ENCODE measurements at regions not wholly inside any gene's neighbourhood (a gene's known extent, or its start where the extent isn't known, plus 50 kb on each side); places are given as distances from the start of the nearest gene placed in this dataset.

- H3K4me2 ChIP-seq (ENCODE audit: extremely low read depth, insufficient read depth, low read length) = no peak overlapping the region
- no peak overlapping the region for H3K9ac ChIP-seq (ENCODE audit: insufficient read depth, low read length)
- H3K27ac ChIP-seq (ENCODE audit: insufficient read depth, low read length) = no peak overlapping the region
- no peaks in the 10 kb centered on the region for H4K20me1 ChIP-seq (ENCODE audit: control insufficient read depth, extremely low read depth, insufficient read depth, low read length)
- H3K79me2 ChIP-seq (ENCODE audit: control insufficient read depth, insufficient read depth, low read length) = no peaks in the 10 kb centered on the region
- no peak overlapping the region for H2AFZ ChIP-seq (ENCODE audit: low read length)
- H3K36me3 ChIP-seq (ENCODE audit: control insufficient read depth, insufficient read depth, low read length) = no peaks in the 10 kb centered on the region
- H3K27me3 ChIP-seq (ENCODE audit: control insufficient read depth, insufficient read depth, low read length) = no peaks in the 10 kb centered on the region
- no peak overlapping the region for H3K4me3 ChIP-seq (replicated peaks in 1 of 4; ENCODE audit: control extremely low read depth in 1 of 4, insufficient read depth in 1 of 4, low read depth in 3 of 4, low read length in 4 of 4)
- no peaks in the 10 kb centered on the region for H3K4me1 ChIP-seq (ENCODE audit: control insufficient read depth, extremely low read depth, insufficient read depth, low read length)
- DNase-seq (ENCODE audit: low read depth in 2 of 2) = no peak
- H3K9me3 ChIP-seq (ENCODE audit: control insufficient read depth, insufficient read depth, low read depth, low read length) = no peaks in the 10 kb centered on the region
- no peak for TF ChIP-seq EZH2 (IDR thresholded peaks at IDR 0.05; ENCODE audit: low read length, missing control alignments)
- TF ChIP-seq CTCF (conservative IDR thresholded peaks at IDR 0.05 in 1 of 2, IDR thresholded peaks at IDR 0.05 in 1 of 2; ENCODE audit: low read depth in 1 of 2, low read length in 2 of 2) = no peak
Observed at GRCh38 chr1:5746611-5747425, 245.4 kb downstream of the NPHP4 start.

GRCh38 chr1:5745800-5746610, 246.2 kb downstream of the NPHP4 start:
- DNase-seq (ENCODE audit: low read depth in 2 of 2) = peak; percentile 25 to 53

More at GRCh38 chr1:5745800-5746610, 246.2 kb downstream of the NPHP4 start:
- Histone ChIP-seq H3K9ac (ENCODE audit: insufficient read depth, low read length) (no peak overlapping the region), H3K9me3 (ENCODE audit: control insufficient read depth, insufficient read depth, low read depth, low read length) (no peaks in the 10 kb centered on the region), H2AFZ (ENCODE audit: low read length) (no peak overlapping the region), H3K79me2 (ENCODE audit: control insufficient read depth, insufficient read depth, low read length) (no peaks in the 10 kb centered on the region), H3K4me2 (ENCODE audit: extremely low read depth, insufficient read depth, low read length) (no peak overlapping the region), H3K27ac (ENCODE audit: insufficient read depth, low read length) (no peak overlapping the region), H3K4me1 (ENCODE audit: control insufficient read depth, extremely low read depth, insufficient read depth, low read length) (no peaks in the 10 kb centered on the region), H3K27me3 (ENCODE audit: control insufficient read depth, insufficient read depth, low read length) (no peaks in the 10 kb centered on the region), H4K20me1 (ENCODE audit: control insufficient read depth, extremely low read depth, insufficient read depth, low read length) (no peaks in the 10 kb centered on the region), H3K36me3 (ENCODE audit: control insufficient read depth, insufficient read depth, low read length) (no peaks in the 10 kb centered on the region), H3K4me3 (replicated peaks in 1 of 4; ENCODE audit: control extremely low read depth in 1 of 4, insufficient read depth in 1 of 4, low read depth in 3 of 4, low read length in 4 of 4) (no peak overlapping the region)
- no peak for TF ChIP-seq EZH2 (IDR thresholded peaks at IDR 0.05; ENCODE audit: low read length, missing control alignments)
- peak; percentile 55 to 86 for TF ChIP-seq CTCF (conservative IDR thresholded peaks at IDR 0.05 in 1 of 2, IDR thresholded peaks at IDR 0.05 in 1 of 2; ENCODE audit: low read depth in 1 of 2, low read length in 2 of 2)

Data from fibroblast of lung (primary cell).